ENCODE measurements at regions not wholly inside any gene's neighbourhood (a gene's known extent, or its start where the extent isn't known, plus 50 kb on each side); places are given as distances from the start of the nearest gene placed in this dataset.

- TF ChIP-seq ZNF326 (CRISPR knock-in tag; IDR thresholded peaks at IDR 0.05; ENCODE audit: borderline replicate concordance) (no peak), HINFP (CRISPR knock-in tag; IDR thresholded peaks at IDR 0.05; ENCODE audit: low read depth) (no peak), GRHL1 (CRISPR knock-in tag; conservative IDR thresholded peaks at IDR 0.05) (no peak), ZBTB38 (CRISPR knock-in tag; IDR thresholded peaks at IDR 0.05) (no peak), ZSCAN12 (CRISPR knock-in tag; IDR thresholded peaks at IDR 0.05) (no peak), ZBTB43 (CRISPR knock-in tag; conservative IDR thresholded peaks at IDR 0.05) (no peak), PCBP1 (IDR thresholded peaks at IDR 0.05; ENCODE audit: borderline replicate concordance, low read depth, low read length) (no peak)
Measured at GRCh38 chr9:13500034-13500433, 220.5 kb upstream of the MPDZ start (continued).

- Histone ChIP-seq H3K79me2 (ENCODE audit: insufficient read depth, low read length) (no peaks in the 10 kb centered on the region), H3K4me1 (ENCODE audit: insufficient read depth, low read length) (no peaks in the 10 kb centered on the region), H3K27me3 (ENCODE audit: control insufficient read depth in 1 of 2, insufficient read depth in 2 of 2, low read length in 2 of 2) (no peaks in the 10 kb centered on the region), H3K9me3 (ENCODE audit: low read length) (no peaks in the 10 kb centered on the region), H3K4me3 (replicated peaks in 1 of 3; ENCODE audit: insufficient read depth in 1 of 3, low read depth in 2 of 3, low read length in 3 of 3) (no peak overlapping the region), H2AFZ (ENCODE audit: low read length) (no peak overlapping the region), H3K36me3 (replicated peaks in 1 of 2; ENCODE audit: control insufficient read depth in 1 of 2, insufficient read depth in 2 of 2, low read length in 2 of 2) (no peaks in the 10 kb centered on the region), H3K9ac (ENCODE audit: insufficient read depth, low read depth, low read length) (no peak overlapping the region), H4K20me1 (ENCODE audit: insufficient read depth, low read length) (no peaks in the 10 kb centered on the region), H3K4me2 (ENCODE audit: low read depth, low read length) (no peak overlapping the region), H3K27ac (ENCODE audit: extremely low read length, insufficient read depth, low read length) (no peak overlapping the region)
- intact Hi-C loops (cut with micrococcal nuclease; ENCODE audit: unreplicated experiment): no loop called here
- ATAC-seq (no peak), FAIRE-seq (no peak), DNase-seq (ENCODE audit: low spot score) (no peak)
- CTCF ChIA-PET (ENCODE audit: low intra/inter-chr PET ratio, low total read pairs): no interaction called here
- TF ChIP-seq CENPT (CRISPR knock-in tag; IDR thresholded peaks at IDR 0.05; ENCODE audit: low read depth) (no peak), ZNF281 (CRISPR knock-in tag; IDR thresholded peaks at IDR 0.05; ENCODE audit: borderline replicate concordance) (no peak), TBX3 (IDR thresholded peaks at IDR 0.05; ENCODE audit: borderline replicate concordance) (no peak)
- BruUV-seq (replicated peaks): no TSS peak
- in situ Hi-C loops (cut with HindIII; ENCODE audit: extremely low pct_ligation_motif_present, low pct_unique_long_range_greater_than_20kb): no loop called here
- WGBS (ENCODE audit: low lambda C conversion rate): 17% methylated on average over 3 of the region's 3 CpGs
- POLR2A ChIA-PET: no interaction called here
Measured at GRCh38 chr9:13493697-13494096, 214.2 kb upstream of the MPDZ start.
